IMR-90 (cell line): ENCODE measurements at regions not wholly inside any gene's neighbourhood (a gene's known extent, or its start where the extent isn't known, plus 50 kb on each side); places are given as distances from the start of the nearest gene placed in this dataset.

Experiments used
- ATAC-seq: fragments of 200-7000 bp; cut with Tn5 transposase; 2 replicates; pipeline ENCODE4 v1.9.1; 2020; ENCODE audit warnings: low read depth, mild to moderate bottlenecking, moderate library complexity
- BruUV-seq: library from RNA; stranded (reverse); fragments of 400-500 nt; replicated peaks from 2 replicates; lab custom pipeline; 2021; lab: Mats Ljungman, UMichigan
- CTCF ChIA-PET: fragments of 300-600 bp; formaldehyde crosslinking; extraction: SDS; loops from one replicate; lab custom pipeline; 2021; ENCODE audit warnings: antibody characterized with exemption; lab: Yijun Ruan, JAX
- POLR2A ChIA-PET: fragments of 300-600 bp; sonication (Branson Sonifier 250); formaldehyde crosslinking; loops from one replicate; lab custom pipeline; 2022; ENCODE audit warnings: antibody characterized with exemption; ENCODE audit not compliant: unreplicated experiment; lab: Charles Lee
- DNase-seq: peaks from one replicate; pipeline ENCODE4 v3.0.0; 2013
- H2AFZ ChIP-seq: replicated peaks from 2 replicates; pipeline ENCODE3; 2013; ENCODE audit warnings: low read length, mild to moderate bottlenecking; ENCODE audit not compliant: poor library complexity
- H2AK5ac ChIP-seq: 2 replicates; pipeline ENCODE4 v1.6.1; 2013; ENCODE audit warnings: low read depth, low read length, inconsistent platforms
- H2AK9ac ChIP-seq: replicated peaks from 2 replicates; pipeline ENCODE3; 2013; ENCODE audit warnings: mild to moderate bottlenecking, low read depth, low read length, moderate library complexity; ENCODE audit not compliant: poor library complexity
- H2BK120ac ChIP-seq: 2 replicates; pipeline ENCODE4 v1.6.1; 2013; ENCODE audit warnings: low read depth, low read length, inconsistent platforms
- H2BK15ac ChIP-seq: 3 replicates; pipeline ENCODE4 v1.6.1; 2013; ENCODE audit warnings: low read depth, low read length, inconsistent platforms
- H2BK20ac ChIP-seq: 2 replicates; pipeline ENCODE4 v1.6.1; 2013; ENCODE audit warnings: low read depth, mild to moderate bottlenecking, inconsistent platforms, low read length, moderate library complexity
- H2BK5ac ChIP-seq: 2 replicates; pipeline ENCODE4 v1.6.1; 2013; ENCODE audit warnings: mild to moderate bottlenecking, low read depth, low read length, inconsistent platforms; ENCODE audit not compliant: poor library complexity, severe bottlenecking
- H3K14ac ChIP-seq: replicated peaks from 2 replicates; pipeline ENCODE4 v1.6.1; 2013; ENCODE audit warnings: low read depth, low read length, inconsistent platforms
- H3K18ac ChIP-seq: 2 replicates; pipeline ENCODE4 v1.6.1; 2013; ENCODE audit warnings: low read depth, low read length, control low read depth
- H3K23ac ChIP-seq: 2 replicates; pipeline ENCODE4 v1.6.1; 2013; ENCODE audit warnings: low read depth, low read length, inconsistent platforms
- H3K27ac ChIP-seq: 2 replicates; pipeline ENCODE4 v1.5.1; 2013; ENCODE audit warnings: mild to moderate bottlenecking, control low read depth, low read length; ENCODE audit not compliant: insufficient read depth
- H3K27me3 ChIP-seq: 2 replicates; pipeline ENCODE4 v1.6.1; 2013; ENCODE audit warnings: low read length; ENCODE audit not compliant: control insufficient read depth, insufficient read depth
- H3K36me3 ChIP-seq: 2 replicates; pipeline ENCODE4 v1.6.1; 2013; ENCODE audit warnings: low read length, mixed read lengths; ENCODE audit not compliant: control insufficient read depth, insufficient read depth
- H3K4ac ChIP-seq: 2 replicates; pipeline ENCODE4 v1.6.1; 2013; ENCODE audit warnings: low read depth, low read length, inconsistent platforms
- H3K4me1 ChIP-seq: 2 replicates; pipeline ENCODE4 v1.6.1; 2013; ENCODE audit warnings: low read length, mixed read lengths; ENCODE audit not compliant: control insufficient read depth, insufficient read depth
- H3K4me2 ChIP-seq: 2 replicates; pipeline ENCODE4 v1.6.1; 2013; ENCODE audit warnings: low read depth, mild to moderate bottlenecking, control low read depth, low read length, moderate library complexity
- H3K4me3 ChIP-seq: 2 replicates; pipeline ENCODE4 v1.5.1; 2013; ENCODE audit warnings: low read depth, mild to moderate bottlenecking, control low read depth, low read length, moderate library complexity; ENCODE audit not compliant: insufficient read depth
- H3K56ac ChIP-seq: 2 replicates; pipeline ENCODE4 v1.6.1; 2013; ENCODE audit warnings: low read length, inconsistent platforms; ENCODE audit not compliant: insufficient read depth; ENCODE audit errors: extremely low read depth
- H3K79me1 ChIP-seq, 2 experiments: 2 replicates each; pipeline ENCODE4 v1.6.1; 2013; ENCODE audit warnings: low read length in 2 of 2, inconsistent platforms in 1 of 2, low read depth in 1 of 2
- H3K9ac ChIP-seq: 2 replicates; pipeline ENCODE4 v1.6.1; 2013; ENCODE audit warnings: low read depth, low read length, control low read depth
- H3K9me1 ChIP-seq: 2 replicates; pipeline ENCODE4 v1.6.1; 2013; ENCODE audit warnings: low read length, inconsistent platforms; ENCODE audit not compliant: insufficient read depth
- H3K9me3 ChIP-seq: 2 replicates; pipeline ENCODE4 v1.6.1; 2013; ENCODE audit warnings: low read length; ENCODE audit not compliant: control insufficient read depth, insufficient read depth
- H4K20me1 ChIP-seq: 2 replicates; pipeline ENCODE4 v1.6.1; 2013; ENCODE audit warnings: low read length, inconsistent platforms; ENCODE audit not compliant: insufficient read depth
- H4K5ac ChIP-seq: 2 replicates; pipeline ENCODE4 v1.6.1; 2013; ENCODE audit warnings: mild to moderate bottlenecking, low read depth, low read length, control low read depth
- H4K8ac ChIP-seq, 2 experiments: 2 replicates each; pipeline ENCODE4 v1.6.1; 2013; ENCODE audit warnings: low read depth in 2 of 2, low read length in 2 of 2, control low read depth in 1 of 2, inconsistent platforms in 1 of 2
- H4K91ac ChIP-seq: 2 replicates; pipeline ENCODE4 v1.6.1; 2013; ENCODE audit warnings: low read depth, low read length, inconsistent platforms; ENCODE audit not compliant: insufficient read depth
- FOS ChIP-seq: fragments of 150-350 bp; IDR thresholded peaks from 2 replicates; pipeline ENCODE4 v1.6.1; 2016; ENCODE audit warnings: low read depth, low read length
- MXI1 ChIP-seq: IDR thresholded peaks from 2 replicates; pipeline ENCODE4 v1.6.1; 2012; ENCODE audit warnings: low read depth, mild to moderate bottlenecking, low read length, moderate library complexity, borderline replicate concordance
- RAD21 ChIP-seq: IDR thresholded peaks from 2 replicates; pipeline ENCODE4 v1.6.1; 2012; ENCODE audit warnings: low read length, improper control_type of control experiment
- RFX5 ChIP-seq: IDR thresholded peaks from 2 replicates; pipeline ENCODE4 v1.8.0; 2012; ENCODE audit warnings: low read depth, mild to moderate bottlenecking, low read length, moderate library complexity
- WGBS, 2 experiments: methylation state at CpG; one replicate each; pipeline versions ENCODE4 v1.1.5 to v1.1.7; 2013; ENCODE audit warnings: missing lambda C conversion rate in 2 of 2; ENCODE audit not compliant: insufficient read length in 1 of 2; ENCODE audit errors: extremely low coverage in 2 of 2; 5-methylcytosine and 5-hydroxymethylcytosine counted together
- dilution Hi-C: fragments of 300-500 bp; cut with HindIII; formaldehyde crosslinking; loops from one replicate; pipeline ENCODE4 v1.14.3; 2018; ENCODE audit warnings: low sequenced_read_pairs; ENCODE audit not compliant: unreplicated experiment
- in situ Hi-C: fragments of 300-500 bp; cut with MboI; formaldehyde crosslinking; loops from 3 replicates; pipeline ENCODE4 v1.14.3; 2019; ENCODE audit warnings: low sequenced_read_pairs, inconsistent platforms, mixed read lengths
- intact Hi-C: fragments of 100-400 bp; cut with micrococcal nuclease; formaldehyde crosslinking; loops from 2 replicates; pipeline ENCODE4 v1.10.0; 2022
- TF ChIP-seq, protein P1 (sequence below): fragments of 150-350 bp; IDR thresholded peaks from 2 replicates; pipeline ENCODE4 v1.6.1; 2017; ENCODE audit warnings: mild to moderate bottlenecking, antibody characterized with exemption, low read length, low read depth

DNA sequence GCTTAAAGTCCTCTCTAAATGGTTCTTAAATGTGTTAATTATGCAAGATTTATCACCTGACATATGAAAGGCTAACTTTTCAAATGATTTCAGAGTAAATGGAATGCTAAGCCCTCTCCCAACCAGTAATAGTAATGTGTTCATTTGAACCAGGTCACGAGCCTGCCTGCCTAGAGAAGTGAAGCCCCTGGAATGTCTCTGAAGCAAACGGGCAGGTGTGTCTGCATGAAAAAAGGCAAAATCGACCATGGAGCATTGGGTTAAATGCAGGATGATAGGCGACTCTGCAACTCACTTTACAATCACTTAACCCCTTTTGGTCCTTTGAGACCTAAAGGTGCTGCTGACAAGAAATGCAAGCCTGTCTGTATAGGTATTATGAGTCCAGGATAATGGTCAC lies 798.4 kb upstream of the ACVR2A start:
- Histone ChIP-seq H3K27ac (no peak overlapping the region), H3K14ac (no peak overlapping the region), H3K79me1 (no peaks in the 10 kb centered on the region), H3K4me2 (no peak overlapping the region), H4K20me1 (no peaks in the 10 kb centered on the region), H3K4me3 (no peak overlapping the region), H3K4me1 (no peaks in the 10 kb centered on the region; the same call in 1 of the 2 replicates), H3K27me3 (no peaks in the 10 kb centered on the region), H4K91ac (no peak overlapping the region), H2AK5ac (no peak overlapping the region), H3K9me3 (no peaks in the 10 kb centered on the region), H2BK20ac (no peak overlapping the region), H3K4ac (no peak overlapping the region), H2AFZ (no peak overlapping the region), H3K23ac (no peak overlapping the region), H3K9ac (no peak overlapping the region), H3K36me3 (no peaks in the 10 kb centered on the region), H2BK120ac (no peak overlapping the region), H3K18ac (no peak overlapping the region), H2BK5ac (no peak overlapping the region), H4K5ac (no peak overlapping the region), H2BK15ac (no peak overlapping the region), H2AK9ac (no peak overlapping the region), H3K9me1 (no peaks in the 10 kb centered on the region), H4K8ac (no peak overlapping the region), H3K56ac (no peak overlapping the region)
- ChIA-PET POLR2A (no interaction called here), CTCF (interaction anchor here (1.2 kb wide), 1 partner anchor 44 kb away, joined by 3 read pairs; no protein-coding TSS in a partner anchor)
- intact Hi-C loops = loop anchor here (5.0 kb wide), 1 partner anchor 119 kb away; no protein-coding TSS in a partner anchor
- DNase-seq (no peak), ATAC-seq (no peak)
- dilution Hi-C loops = no loop called here
- in situ Hi-C loops = no loop called here
- no TSS peak for BruUV-seq
- WGBS, 2 experiments = no CpG with 5 or more reads among the region's 4 CpGs
- TF ChIP-seq, protein P1, sequence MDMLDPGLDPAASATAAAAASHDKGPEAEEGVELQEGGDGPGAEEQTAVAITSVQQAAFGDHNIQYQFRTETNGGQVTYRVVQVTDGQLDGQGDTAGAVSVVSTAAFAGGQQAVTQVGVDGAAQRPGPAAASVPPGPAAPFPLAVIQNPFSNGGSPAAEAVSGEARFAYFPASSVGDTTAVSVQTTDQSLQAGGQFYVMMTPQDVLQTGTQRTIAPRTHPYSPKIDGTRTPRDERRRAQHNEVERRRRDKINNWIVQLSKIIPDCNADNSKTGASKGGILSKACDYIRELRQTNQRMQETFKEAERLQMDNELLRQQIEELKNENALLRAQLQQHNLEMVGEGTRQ = no peak
- TF ChIP-seq MXI1 = no peak
- TF ChIP-seq RAD21 = no peak
- no peak for TF ChIP-seq FOS
- no peak for TF ChIP-seq RFX5
